HepG2 (cell line): ENCODE measurements at regions not wholly inside any gene's neighbourhood (a gene's known extent, or its start where the extent isn't known, plus 50 kb on each side); places are given as distances from the start of the nearest gene placed in this dataset.

ENCODE experiments used
- ATF7 ChIP-seq, 2 experiments: fragments of 450-650 bp in 1 of 2; sonication (generic) in 1 of 2; formaldehyde crosslinking in 1 of 2; IDR thresholded peaks; 2 replicates each; pipeline versions ENCODE4 v1.4.0 to v1.6.1; 2016 to 2020; ENCODE audit warnings: antibody characterized with exemption in 1 of 2, mild to moderate bottlenecking in 1 of 2, missing genetic modification reagents in 1 of 2
- CEBPG ChIP-seq: IDR thresholded peaks from 2 replicates; pipeline ENCODE4 v1.6.1; 2016
- EP300 ChIP-seq, 3 experiments: sonication (generic) in 1 of 3; formaldehyde crosslinking in 1 of 3; IDR thresholded peaks; 2 replicates each; pipeline versions ENCODE4 v1.5.1 to v1.6.1; 2011 to 2020; ENCODE audit warnings: low read depth in 2 of 3, low read length in 2 of 3, borderline replicate concordance in 1 of 3, improper control_type of control experiment in 1 of 3, mild to moderate bottlenecking in 1 of 3, missing genetic modification reagents in 1 of 3, moderate library complexity in 1 of 3
- GZF1 ChIP-seq: sonication (generic); formaldehyde crosslinking; IDR thresholded peaks from 2 replicates; pipeline ENCODE4 v1.5.1; 2020; ENCODE audit warnings: mild to moderate bottlenecking, missing genetic modification reagents
- HIVEP1 ChIP-seq: sonication (generic); formaldehyde crosslinking; IDR thresholded peaks from 2 replicates; pipeline ENCODE4 v1.4.0; 2020; ENCODE audit warnings: mild to moderate bottlenecking, missing genetic modification reagents
- HNRNPL ChIP-seq: fragments of 200-400 bp; formaldehyde crosslinking; IDR thresholded peaks from 2 replicates; pipeline ENCODE4 v1.6.1; 2017; ENCODE audit warnings: mild to moderate bottlenecking, low read depth, low read length
- MATR3 ChIP-seq: sonication (generic); formaldehyde crosslinking; IDR thresholded peaks from 2 replicates; pipeline ENCODE4 v1.4.0; 2020; ENCODE audit warnings: missing genetic modification reagents
- MTF2 ChIP-seq: sonication (generic); formaldehyde crosslinking; IDR thresholded peaks from 2 replicates; pipeline ENCODE4 v1.5.0; 2020; ENCODE audit warnings: missing genetic modification reagents, borderline replicate concordance
- NFE2 ChIP-seq: sonication (generic); formaldehyde crosslinking; IDR thresholded peaks from 2 replicates; pipeline ENCODE4 v1.4.0; 2020; ENCODE audit warnings: missing genetic modification reagents
- PHF21A ChIP-seq: sonication (generic); formaldehyde crosslinking; IDR thresholded peaks from 2 replicates; pipeline ENCODE4 v1.5.0; 2020; ENCODE audit warnings: mild to moderate bottlenecking, missing genetic modification reagents
- POLR2G ChIP-seq: fragments of 200-400 bp; formaldehyde crosslinking; IDR thresholded peaks from 2 replicates; pipeline ENCODE4 v1.6.1; 2018; ENCODE audit warnings: mild to moderate bottlenecking, low read depth, low read length, moderate library complexity
- SIN3B ChIP-seq: fragments of 150-350 bp; IDR thresholded peaks from 2 replicates; pipeline ENCODE4 v1.6.1; 2014; ENCODE audit warnings: low read length
- SOX5 ChIP-seq: IDR thresholded peaks from 2 replicates; pipeline ENCODE4 v1.6.1; 2016; ENCODE audit warnings: borderline replicate concordance
- SOX6 ChIP-seq, 2 experiments: fragments of 450-650 bp in 1 of 2; sonication (generic) in 1 of 2; formaldehyde crosslinking in 1 of 2; IDR thresholded peaks; 2 replicates each; pipeline versions ENCODE4 v1.4.0 to v1.6.1; 2017 to 2020; ENCODE audit warnings: antibody characterized with exemption in 1 of 2, mild to moderate bottlenecking in 1 of 2, missing genetic modification reagents in 1 of 2
- ZFP36L1 ChIP-seq: sonication (generic); formaldehyde crosslinking; IDR thresholded peaks from 2 replicates; pipeline ENCODE4 v1.8.0; 2022; ENCODE audit warnings: mild to moderate bottlenecking, missing genetic modification reagents, moderate library complexity
- ZFX ChIP-seq: sonication (generic); formaldehyde crosslinking; IDR thresholded peaks from 2 replicates; pipeline ENCODE4 v1.4.0; 2020; ENCODE audit warnings: mild to moderate bottlenecking, low read depth, missing genetic modification reagents, moderate library complexity
- ZNF230 ChIP-seq: sonication (generic); formaldehyde crosslinking; IDR thresholded peaks from 2 replicates; pipeline ENCODE4 v1.4.0; 2020; ENCODE audit warnings: mild to moderate bottlenecking, missing genetic modification reagents
- ZNF24 ChIP-seq: fragments of 450-650 bp; IDR thresholded peaks from 2 replicates; pipeline ENCODE4 v1.6.1; 2017; ENCODE audit warnings: antibody characterized with exemption, mild to moderate bottlenecking
- ZNF333 ChIP-seq: sonication (generic); formaldehyde crosslinking; IDR thresholded peaks from 2 replicates; pipeline ENCODE4 v1.4.0; 2020; ENCODE audit warnings: mild to moderate bottlenecking, missing genetic modification reagents, borderline replicate concordance
- ZNF543 ChIP-seq: sonication (generic); formaldehyde crosslinking; IDR thresholded peaks from 2 replicates; pipeline ENCODE4 v1.4.0; 2020; ENCODE audit warnings: mild to moderate bottlenecking, missing genetic modification reagents
- ZNF562 ChIP-seq: sonication (generic); formaldehyde crosslinking; IDR thresholded peaks from 2 replicates; pipeline ENCODE4 v1.8.0; 2022; ENCODE audit warnings: missing genetic modification reagents, borderline replicate concordance
- ZNF564 ChIP-seq: sonication (generic); formaldehyde crosslinking; IDR thresholded peaks from 2 replicates; pipeline ENCODE4 v1.8.1; 2023; ENCODE audit warnings: mild to moderate bottlenecking, missing genetic modification reagents
- ZNF607 ChIP-seq: sonication (generic); formaldehyde crosslinking; IDR thresholded peaks from 2 replicates; pipeline ENCODE4 v1.5.1; 2020; ENCODE audit warnings: missing genetic modification reagents, mild to moderate bottlenecking, borderline replicate concordance
- TF ChIP-seq, protein P1 (sequence below): sonication (generic); formaldehyde crosslinking; IDR thresholded peaks from 2 replicates; pipeline ENCODE4 v1.5.0; 2020; ENCODE audit warnings: missing genetic modification reagents
- TF ChIP-seq, protein P2 (sequence below): sonication (generic); formaldehyde crosslinking; IDR thresholded peaks from 2 replicates; pipeline ENCODE4 v1.9.0; 2022; ENCODE audit warnings: missing genetic modification reagents, mild to moderate bottlenecking, borderline replicate concordance
- TF ChIP-seq, protein P3 (sequence below): sonication (generic); formaldehyde crosslinking; IDR thresholded peaks from 2 replicates; pipeline ENCODE4 v1.4.0; 2020; ENCODE audit warnings: missing genetic modification reagents
- TF ChIP-seq, protein P4 (sequence below): sonication (generic); formaldehyde crosslinking; IDR thresholded peaks from 2 replicates; pipeline ENCODE4 v1.4.0; 2020; ENCODE audit warnings: low read depth, mild to moderate bottlenecking, missing genetic modification reagents
- TF ChIP-seq, protein P5 (sequence below): sonication (generic); formaldehyde crosslinking; IDR thresholded peaks from 2 replicates; pipeline ENCODE4 v1.8.1; 2023; ENCODE audit warnings: missing genetic modification reagents, mild to moderate bottlenecking, borderline replicate concordance

DNA sequence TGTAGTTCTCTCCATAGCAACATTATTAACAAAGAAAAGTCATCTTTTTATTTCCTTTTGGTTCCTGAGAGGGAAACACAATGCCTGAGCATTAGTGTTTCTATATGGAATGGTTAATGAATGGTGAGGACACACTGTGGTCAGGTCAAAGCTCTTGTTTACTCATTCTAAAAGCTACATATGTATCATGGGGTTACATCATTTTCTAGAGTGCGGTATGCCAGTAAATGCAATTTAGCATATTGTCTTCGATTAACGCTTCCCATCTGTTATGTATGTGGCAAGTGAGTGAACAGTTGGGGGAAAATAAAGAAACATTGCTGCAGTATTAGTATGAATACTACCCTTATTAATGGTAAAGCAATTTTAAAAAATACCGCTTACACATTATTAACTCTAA is 1152.2 kb upstream of the SPRY2 start (continued):
- TF ChIP-seq NFE2 (CRISPR knock-in tag) (no peak), GZF1 (no peak), ZNF24 (no peak), ZNF543 (CRISPR knock-in tag) (no peak), POLR2G (no peak), HNRNPL (no peak), ATF7 (IDR thresholded peaks at IDR 0.05) (peak; percentile 43; the same call in 1 of the 2 replicates), ATF7 (CRISPR knock-in tag; IDR thresholded peaks at IDR 0.05) (no peak), MATR3 (CRISPR knock-in tag) (no peak), ZNF607 (CRISPR knock-in tag) (no peak), ZNF333 (no peak), MTF2 (CRISPR knock-in tag) (no peak), ZNF562 (CRISPR knock-in tag) (no peak), HIVEP1 (CRISPR knock-in tag) (no peak), EP300 (IDR thresholded peaks at IDR 0.05; ENCODE audit: low read depth in 2 of 2, low read length in 2 of 2) (0 out of 4 replicates have a peak, but pooled peaks of 1 of the 2 experiments have one; percentile 7), EP300 (CRISPR knock-in tag; IDR thresholded peaks at IDR 0.05; ENCODE audit: borderline replicate concordance) (no peak), ZFX (CRISPR knock-in tag) (no peak), PHF21A (CRISPR knock-in tag) (no peak), SOX5 (peak; percentile 53; the same call in 1 of the 2 replicates), CEBPG (CRISPR knock-in tag) (peak; percentile 66), SIN3B (no peak), SOX6 (IDR thresholded peaks at IDR 0.05) (no peak), SOX6 (CRISPR knock-in tag; IDR thresholded peaks at IDR 0.05) (peak; percentile 40; the same call in 1 of the 2 replicates), ZNF564 (CRISPR knock-in tag) (no peak), ZFP36L1 (CRISPR knock-in tag) (no peak), ZNF230 (CRISPR knock-in tag) (no peak)
- TF ChIP-seq, protein P1, sequence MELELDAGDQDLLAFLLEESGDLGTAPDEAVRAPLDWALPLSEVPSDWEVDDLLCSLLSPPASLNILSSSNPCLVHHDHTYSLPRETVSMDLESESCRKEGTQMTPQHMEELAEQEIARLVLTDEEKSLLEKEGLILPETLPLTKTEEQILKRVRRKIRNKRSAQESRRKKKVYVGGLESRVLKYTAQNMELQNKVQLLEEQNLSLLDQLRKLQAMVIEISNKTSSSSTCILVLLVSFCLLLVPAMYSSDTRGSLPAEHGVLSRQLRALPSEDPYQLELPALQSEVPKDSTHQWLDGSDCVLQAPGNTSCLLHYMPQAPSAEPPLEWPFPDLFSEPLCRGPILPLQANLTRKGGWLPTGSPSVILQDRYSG (CRISPR knock-in tag): no peak
- TF ChIP-seq, protein P2, sequence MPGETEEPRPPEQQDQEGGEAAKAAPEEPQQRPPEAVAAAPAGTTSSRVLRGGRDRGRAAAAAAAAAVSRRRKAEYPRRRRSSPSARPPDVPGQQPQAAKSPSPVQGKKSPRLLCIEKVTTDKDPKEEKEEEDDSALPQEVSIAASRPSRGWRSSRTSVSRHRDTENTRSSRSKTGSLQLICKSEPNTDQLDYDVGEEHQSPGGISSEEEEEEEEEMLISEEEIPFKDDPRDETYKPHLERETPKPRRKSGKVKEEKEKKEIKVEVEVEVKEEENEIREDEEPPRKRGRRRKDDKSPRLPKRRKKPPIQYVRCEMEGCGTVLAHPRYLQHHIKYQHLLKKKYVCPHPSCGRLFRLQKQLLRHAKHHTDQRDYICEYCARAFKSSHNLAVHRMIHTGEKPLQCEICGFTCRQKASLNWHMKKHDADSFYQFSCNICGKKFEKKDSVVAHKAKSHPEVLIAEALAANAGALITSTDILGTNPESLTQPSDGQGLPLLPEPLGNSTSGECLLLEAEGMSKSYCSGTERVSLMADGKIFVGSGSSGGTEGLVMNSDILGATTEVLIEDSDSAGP: no peak
- TF ChIP-seq, protein P3, sequence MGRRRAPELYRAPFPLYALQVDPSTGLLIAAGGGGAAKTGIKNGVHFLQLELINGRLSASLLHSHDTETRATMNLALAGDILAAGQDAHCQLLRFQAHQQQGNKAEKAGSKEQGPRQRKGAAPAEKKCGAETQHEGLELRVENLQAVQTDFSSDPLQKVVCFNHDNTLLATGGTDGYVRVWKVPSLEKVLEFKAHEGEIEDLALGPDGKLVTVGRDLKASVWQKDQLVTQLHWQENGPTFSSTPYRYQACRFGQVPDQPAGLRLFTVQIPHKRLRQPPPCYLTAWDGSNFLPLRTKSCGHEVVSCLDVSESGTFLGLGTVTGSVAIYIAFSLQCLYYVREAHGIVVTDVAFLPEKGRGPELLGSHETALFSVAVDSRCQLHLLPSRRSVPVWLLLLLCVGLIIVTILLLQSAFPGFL (CRISPR knock-in tag): no peak
- TF ChIP-seq, protein P4, sequence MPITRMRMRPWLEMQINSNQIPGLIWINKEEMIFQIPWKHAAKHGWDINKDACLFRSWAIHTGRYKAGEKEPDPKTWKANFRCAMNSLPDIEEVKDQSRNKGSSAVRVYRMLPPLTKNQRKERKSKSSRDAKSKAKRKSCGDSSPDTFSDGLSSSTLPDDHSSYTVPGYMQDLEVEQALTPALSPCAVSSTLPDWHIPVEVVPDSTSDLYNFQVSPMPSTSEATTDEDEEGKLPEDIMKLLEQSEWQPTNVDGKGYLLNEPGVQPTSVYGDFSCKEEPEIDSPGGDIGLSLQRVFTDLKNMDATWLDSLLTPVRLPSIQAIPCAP (CRISPR knock-in tag): no peak
- TF ChIP-seq, protein P5, sequence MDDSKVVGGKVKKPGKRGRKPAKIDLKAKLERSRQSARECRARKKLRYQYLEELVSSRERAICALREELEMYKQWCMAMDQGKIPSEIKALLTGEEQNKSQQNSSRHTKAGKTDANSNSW: no peak
